ENCODE measurements at regions not wholly inside any gene's neighbourhood (a gene's known extent, or its start where the extent isn't known, plus 50 kb on each side); places are given as distances from the start of the nearest gene placed in this dataset.
"Not testable (repeated sequence)": the region's sequence is repeated elsewhere in the genome, so short reads cannot be mapped to it uniquely, and the experiment has no call there.

- no peak for DNase-seq
Observed at GRCh38 chr7:96770758-96771157, 61.1 kb upstream of the SEM1 start.

GRCh38 chr7:96772139-96772694, 62.6 kb upstream of the SEM1 start:
- no peak for DNase-seq

GRCh38 chr7:96773483-96773882, 63.8 kb upstream of the SEM1 start:
- no peak for DNase-seq

- no peak for DNase-seq
Observed at GRCh38 chr7:96774358-96774757, 64.7 kb upstream of the SEM1 start.

- no peak for DNase-seq
Observed at GRCh38 chr7:96775046-96775445, 65.4 kb upstream of the SEM1 start.

GRCh38 chr7:96778263-96778662, 68.6 kb upstream of the SEM1 start:
- no peak for DNase-seq

GRCh38 chr7:96781919-96782318, 72.3 kb upstream of the SEM1 start:
- no peak for DNase-seq

- DNase-seq: not testable (repeated sequence)
Observed at GRCh38 chr7:96782686-96783298, 73.1 kb upstream of the SEM1 start.

GRCh38 chr7:96784597-96784996, 75.0 kb upstream of the SEM1 start:
- DNase-seq: no peak

GRCh38 chr7:96786261-96786997, 76.8 kb upstream of the SEM1 start:
- peak; percentile 27 for DNase-seq

- DNase-seq: no peak
Observed at GRCh38 chr7:96786998-96787395, 77.4 kb upstream of the SEM1 start.

GRCh38 chr7:96789914-96790313, 80.3 kb upstream of the SEM1 start:
- no peak for DNase-seq

GRCh38 chr7:96792115-96792514, 82.5 kb upstream of the SEM1 start:
- DNase-seq: no peak

- no peak for DNase-seq
Observed at GRCh38 chr7:96794063-96794462, 84.4 kb upstream of the SEM1 start.

GRCh38 chr7:96800122-96800521, 90.5 kb upstream of the SEM1 start:
- no peak for DNase-seq

- DNase-seq: no peak
Observed at GRCh38 chr7:96800824-96801223, 91.2 kb upstream of the SEM1 start.

- DNase-seq: no peak
Observed at GRCh38 chr7:96819111-96819700, 109.6 kb upstream of the SEM1 start.

- DNase-seq: not testable (repeated sequence)
Observed at GRCh38 chr7:96821131-96821530, 111.5 kb upstream of the SEM1 start.

- DNase-seq: no peak
Observed at GRCh38 chr7:96822824-96823223, 113.2 kb upstream of the SEM1 start.

GRCh38 chr7:96823274-96823673, 113.6 kb upstream of the SEM1 start:
- no peak for DNase-seq

- no peak for DNase-seq
Observed at GRCh38 chr7:96824686-96825085, 115.0 kb upstream of the SEM1 start.

- DNase-seq: no peak
Observed at GRCh38 chr7:96825285-96825684, 115.6 kb upstream of the SEM1 start.

- no peak for DNase-seq
Observed at GRCh38 chr7:96826089-96826488, 116.4 kb upstream of the SEM1 start.

- no peak for DNase-seq
Observed at GRCh38 chr7:96827701-96828100, 118.1 kb upstream of the SEM1 start.

Measured in right hindlimb (tissue), 1 donor.